Adipocyte (in vitro differentiated cells): ENCODE measurements at regions not wholly inside any gene's neighbourhood (a gene's known extent, or its start where the extent isn't known, plus 50 kb on each side); places are given as distances from the start of the nearest gene placed in this dataset.

Experiments
- DNase-seq: peaks from one replicate; pipeline ENCODE4 v3.0.0-alpha.2; 2015; ENCODE audit warnings: low read depth
- H3K27me3 ChIP-seq: replicated peaks from 2 replicates; pipeline ENCODE4 v1.7.0; 2013; ENCODE audit warnings: mild to moderate bottlenecking, low read length, moderate library complexity; ENCODE audit not compliant: control insufficient read depth, insufficient read depth
- H3K36me3 ChIP-seq: 2 replicates; pipeline ENCODE4 v1.7.0; 2013; ENCODE audit warnings: low read length, mild to moderate bottlenecking, moderate library complexity; ENCODE audit not compliant: control insufficient read depth, insufficient read depth, severe bottlenecking
- H3K4me1 ChIP-seq: 2 replicates; pipeline ENCODE4 v1.7.0; 2013; ENCODE audit warnings: mild to moderate bottlenecking, low read length, moderate library complexity; ENCODE audit not compliant: control insufficient read depth, insufficient read depth
- H3K4me3 ChIP-seq: 2 replicates; pipeline ENCODE4 v1.7.0; 2013; ENCODE audit warnings: mild to moderate bottlenecking, low read length, moderate library complexity
- H3K9ac ChIP-seq: 2 replicates; pipeline ENCODE4 v1.7.0; 2013; ENCODE audit warnings: mild to moderate bottlenecking, low read length, moderate library complexity
- H3K9me3 ChIP-seq: 2 replicates; pipeline ENCODE4 v1.7.0; 2013; ENCODE audit warnings: mild to moderate bottlenecking, low read length, moderate library complexity; ENCODE audit not compliant: control insufficient read depth

GRCh38 chr6:125546841-125547251 lies 202.6 kb upstream of the HEY2 start:
- no peak for DNase-seq
- no peaks in the 10 kb centered on the region for H3K27me3 ChIP-seq
- no peak overlapping the region for H3K4me3 ChIP-seq
- peaks cover 3% of the 10 kb centered on the region for H3K4me1 ChIP-seq
- no peak overlapping the region for H3K9ac ChIP-seq
- no peaks in the 10 kb centered on the region for H3K36me3 ChIP-seq
- peaks cover 6% of the 10 kb centered on the region for H3K9me3 ChIP-seq

- H3K4me1 ChIP-seq = peaks cover 3% of the 10 kb centered on the region
- no peak overlapping the region for H3K4me3 ChIP-seq
- H3K9me3 ChIP-seq = peaks cover 2% of the 10 kb centered on the region
- no peak for DNase-seq
- no peak overlapping the region for H3K9ac ChIP-seq
- H3K27me3 ChIP-seq = no peaks in the 10 kb centered on the region
- no peaks in the 10 kb centered on the region for H3K36me3 ChIP-seq
Observed at GRCh38 chr6:125547381-125547780, 202.1 kb upstream of the HEY2 start.

- Histone ChIP-seq H3K9me3 (no peaks in the 10 kb centered on the region), H3K9ac (no peak overlapping the region), H3K27me3 (no peaks in the 10 kb centered on the region), H3K4me3 (no peak overlapping the region), H3K4me1 (peaks cover 4% of the 10 kb centered on the region), H3K36me3 (no peaks in the 10 kb centered on the region)
- DNase-seq = no peak
Observed at GRCh38 chr6:125549202-125549884, 200.1 kb upstream of the HEY2 start.

GRCh38 chr6:125550892-125551291 lies 198.5 kb upstream of the HEY2 start:
- no peak for DNase-seq
- H3K9ac ChIP-seq = no peak overlapping the region
- no peaks in the 10 kb centered on the region for H3K9me3 ChIP-seq
- H3K4me1 ChIP-seq = peaks cover 6% of the 10 kb centered on the region
- H3K27me3 ChIP-seq = no peaks in the 10 kb centered on the region
- H3K36me3 ChIP-seq = no peaks in the 10 kb centered on the region
- H3K4me3 ChIP-seq = no peak overlapping the region

- H3K9me3 ChIP-seq = no peaks in the 10 kb centered on the region
Observed at GRCh38 chr6:125552819-125553218, 196.6 kb upstream of the HEY2 start.

GRCh38 chr6:125554456-125554855 lies 195.0 kb upstream of the HEY2 start:
- peak; percentile 20 for DNase-seq
- H3K27me3 ChIP-seq = no peaks in the 10 kb centered on the region

More at GRCh38 chr6:125552819-125553218, 196.6 kb upstream of the HEY2 start:
- no peak for DNase-seq
- Histone ChIP-seq H3K36me3 (no peaks in the 10 kb centered on the region), H3K4me3 (no peak overlapping the region), H3K4me1 (peaks cover 6% of the 10 kb centered on the region), H3K27me3 (no peaks in the 10 kb centered on the region), H3K9ac (no peak overlapping the region)

GRCh38 chr6:125558241-125558843 lies 191.1 kb upstream of the HEY2 start:
- Histone ChIP-seq H3K36me3 (no peaks in the 10 kb centered on the region), H3K4me1 (peaks cover 11% of the 10 kb centered on the region), H3K9ac (no peak overlapping the region), H3K27me3 (no peaks in the 10 kb centered on the region), H3K9me3 (no peaks in the 10 kb centered on the region), H3K4me3 (no peak overlapping the region)
- DNase-seq = no peak

More at GRCh38 chr6:125554456-125554855, 195.0 kb upstream of the HEY2 start:
- H3K36me3 ChIP-seq = no peaks in the 10 kb centered on the region
- peaks cover 11% of the 10 kb centered on the region for H3K4me1 ChIP-seq
- no peak overlapping the region for H3K9ac ChIP-seq
- no peak overlapping the region for H3K4me3 ChIP-seq
- H3K9me3 ChIP-seq = no peaks in the 10 kb centered on the region

GRCh38 chr6:125558907-125559306 lies 190.5 kb upstream of the HEY2 start:
- Histone ChIP-seq H3K27me3 (no peaks in the 10 kb centered on the region), H3K4me1 (peaks cover 11% of the 10 kb centered on the region), H3K36me3 (no peaks in the 10 kb centered on the region), H3K9ac (no peak overlapping the region), H3K4me3 (no peak overlapping the region), H3K9me3 (no peaks in the 10 kb centered on the region)
- DNase-seq = no peak

GRCh38 chr6:125562156-125562555 lies 187.3 kb upstream of the HEY2 start:
- H3K9me3 ChIP-seq = no peaks in the 10 kb centered on the region

GRCh38 chr6:125564941-125565340 lies 184.5 kb upstream of the HEY2 start:
- Histone ChIP-seq H3K9ac (no peak overlapping the region), H3K36me3 (no peaks in the 10 kb centered on the region), H3K27me3 (no peaks in the 10 kb centered on the region), H3K4me3 (no peak overlapping the region), H3K9me3 (no peaks in the 10 kb centered on the region), H3K4me1 (no peaks in the 10 kb centered on the region)
- DNase-seq = no peak

More at GRCh38 chr6:125562156-125562555, 187.3 kb upstream of the HEY2 start:
- Histone ChIP-seq H3K27me3 (no peaks in the 10 kb centered on the region), H3K36me3 (no peaks in the 10 kb centered on the region), H3K4me1 (peaks cover 4% of the 10 kb centered on the region), H3K9ac (no peak overlapping the region), H3K4me3 (no peak overlapping the region)
- no peak for DNase-seq

GRCh38 chr6:125567407-125567806 lies 182.0 kb upstream of the HEY2 start:
- Histone ChIP-seq H3K36me3 (no peaks in the 10 kb centered on the region), H3K4me1 (no peaks in the 10 kb centered on the region), H3K9ac (no peak overlapping the region), H3K9me3 (no peaks in the 10 kb centered on the region), H3K27me3 (no peaks in the 10 kb centered on the region), H3K4me3 (no peak overlapping the region)
- no peak for DNase-seq
